GM12891 (cell line): ENCODE measurements at regions not wholly inside any gene's neighbourhood (a gene's known extent, or its start where the extent isn't known, plus 50 kb on each side); places are given as distances from the start of the nearest gene placed in this dataset.

Source experiments
- PAX5 ChIP-seq: IDR thresholded peaks from 2 replicates; pipeline ENCODE4 v1.6.1; 2011; ENCODE audit warnings: low read length, moderate library complexity, mild to moderate bottlenecking; ENCODE audit not compliant: insufficient read depth, severe bottlenecking
- POLR2A ChIP-seq: IDR thresholded peaks from 2 replicates; pipeline ENCODE4 v1.6.1; 2011; ENCODE audit warnings: low read depth, low read length, control low read depth
- POLR2AphosphoS5 ChIP-seq: IDR thresholded peaks from 2 replicates; pipeline ENCODE4 v1.6.1; 2011; ENCODE audit warnings: low read depth, low read length, control low read depth
- POU2F2 ChIP-seq: IDR thresholded peaks from 2 replicates; pipeline ENCODE4 v1.6.1; 2011; ENCODE audit warnings: low read depth, mild to moderate bottlenecking, control low read depth, low read length, moderate library complexity
- SPI1 ChIP-seq: IDR thresholded peaks from 2 replicates; pipeline ENCODE4 v1.6.1; 2011; ENCODE audit warnings: low read depth, low read length, control low read depth
- TAF1 ChIP-seq: IDR thresholded peaks from 2 replicates; pipeline ENCODE4 v1.6.1; 2011; ENCODE audit warnings: low read depth, low read length, control low read depth

- TF ChIP-seq POLR2A (no peak), POLR2AphosphoS5 (no peak), TAF1 (no peak), POU2F2 (no peak), PAX5 (no peak), SPI1 (no peak)
Observed at GRCh38 chr5:38758774-38759600, 86.8 kb upstream of the OSMR start.
